Panc1 (cell line): ENCODE measurements at regions not wholly inside any gene's neighbourhood (a gene's known extent, or its start where the extent isn't known, plus 50 kb on each side); places are given as distances from the start of the nearest gene placed in this dataset.

Experiments used
- ATAC-seq: fragments of 200-7000 bp; cut with Tn5 transposase; 2 replicates; pipeline ENCODE4 v1.9.1; 2020; ENCODE audit warnings: mild to moderate bottlenecking, moderate library complexity
- BruUV-seq: library from RNA; stranded (reverse); fragments of 400-500 nt; replicated peaks from 2 replicates; lab custom pipeline; 2021; lab: Mats Ljungman, UMichigan
- CTCF ChIA-PET: fragments of 300-600 bp; sonication (Branson Sonifier 250); formaldehyde crosslinking; loops from one replicate; lab custom pipeline; 2022; ENCODE audit warnings: antibody characterized with exemption; lab: Charles Lee
- POLR2A ChIA-PET: fragments of 300-600 bp; sonication (Branson Sonifier 250); formaldehyde crosslinking; loops from one replicate; lab custom pipeline; 2022; ENCODE audit warnings: antibody characterized with exemption; lab: Charles Lee
- DNase-seq: peaks from one replicate; pipeline ENCODE4 v3.0.0-alpha.2; 2010; ENCODE audit warnings: low read depth, low spot score
- H3K27ac ChIP-seq: 2 replicates; pipeline ENCODE4 v1.5.1; 2011; ENCODE audit warnings: mild to moderate bottlenecking, low read length, inconsistent platforms
- H3K27me3 ChIP-seq: fragments of 200-500 bp; sonication (Bioruptor generic); 2 replicates; pipeline ENCODE4 v1.6.0; 2014; ENCODE audit warnings: low read length, inconsistent platforms; ENCODE audit not compliant: control insufficient read depth, insufficient read depth
- H3K36me3 ChIP-seq: fragments of 200-500 bp; sonication (Bioruptor generic); 2 replicates; pipeline ENCODE4 v1.5.1; 2014; ENCODE audit warnings: inconsistent platforms, mild to moderate bottlenecking, low read length, moderate library complexity; ENCODE audit not compliant: control insufficient read depth, insufficient read depth
- H3K4me1 ChIP-seq: 2 replicates; pipeline ENCODE4 v1.5.1; 2011; ENCODE audit warnings: inconsistent platforms, mild to moderate bottlenecking, low read length, moderate library complexity; ENCODE audit not compliant: control insufficient read depth, insufficient read depth
- H3K4me3 ChIP-seq, 2 experiments: 2 replicates each; pipeline ENCODE4 v1.5.1; 2011 to 2012; ENCODE audit warnings: low read depth in 2 of 2, low read length in 2 of 2, mild to moderate bottlenecking in 2 of 2, inconsistent platforms in 1 of 2, moderate library complexity in 1 of 2
- H3K9me3 ChIP-seq: fragments of 200-500 bp; sonication (Bioruptor generic); 2 replicates; pipeline ENCODE4 v1.5.1; 2014; ENCODE audit warnings: low read depth, mild to moderate bottlenecking, inconsistent platforms, low read length, moderate library complexity; ENCODE audit not compliant: control insufficient read depth, insufficient read depth
- CTCF ChIP-seq: fragments of 450-650 bp; IDR thresholded peaks from 2 replicates; pipeline ENCODE4 v1.5.1; 2017; ENCODE audit warnings: mild to moderate bottlenecking
- POLR2AphosphoS5 ChIP-seq: IDR thresholded peaks from 2 replicates; pipeline ENCODE4 v1.6.1; 2012; ENCODE audit warnings: mild to moderate bottlenecking, low read depth, low read length, moderate library complexity
- REST ChIP-seq, 2 experiments: IDR thresholded peaks; 2 replicates each; pipeline ENCODE4 v1.6.1; 2011 to 2012; ENCODE audit warnings: low read depth in 2 of 2, control low read depth in 1 of 2, low read length in 1 of 2, mild to moderate bottlenecking in 1 of 2, moderate library complexity in 1 of 2; ENCODE audit not compliant: insufficient read depth in 1 of 2
- SIN3A ChIP-seq: IDR thresholded peaks from 2 replicates; pipeline ENCODE4 v1.6.1; 2012; ENCODE audit warnings: low read depth, mild to moderate bottlenecking, low read length, moderate library complexity, borderline replicate concordance; ENCODE audit not compliant: insufficient read depth
- TCF7L2 ChIP-seq: IDR thresholded peaks from 2 replicates; pipeline ENCODE4 v1.6.1; 2011; ENCODE audit warnings: mild to moderate bottlenecking, low read depth, low read length, inconsistent platforms
- in situ Hi-C: cut with HindIII; loops from 2 replicates; pipeline ENCODE4 v1.10.0; 2016; ENCODE audit warnings: low sequenced_read_pairs, low pct_unique_long_range_greater_than_20kb
- intact Hi-C: fragments of 100-400 bp; cut with micrococcal nuclease; formaldehyde crosslinking; loops from one replicate; pipeline ENCODE4 v1.10.0; 2022; ENCODE audit not compliant: unreplicated experiment

- intact Hi-C loops (no loop called here), in situ Hi-C loops (no loop called here)
- Histone ChIP-seq H3K27me3 (no peaks in the 10 kb centered on the region), H3K4me3 (no peak overlapping the region), H3K36me3 (no peaks in the 10 kb centered on the region), H3K9me3 (no peaks in the 10 kb centered on the region), H3K4me1 (no peaks in the 10 kb centered on the region), H3K27ac (no peak overlapping the region)
- no peak for DNase-seq
- ChIA-PET CTCF (interaction anchor here (0.6 kb wide), 1 partner anchor 107 kb away, joined by 11 read pairs; no protein-coding TSS in a partner anchor), POLR2A (no interaction called here)
- no peak for TF ChIP-seq REST (IDR thresholded peaks at IDR 0.05; ENCODE audit: insufficient read depth in 1 of 2, low read depth in 2 of 2, low read length in 1 of 2)
- no peak for TF ChIP-seq TCF7L2
- TF ChIP-seq SIN3A = no peak
- no peak for TF ChIP-seq CTCF
- no peak for TF ChIP-seq POLR2AphosphoS5
- ATAC-seq = no peak
- no TSS peak for BruUV-seq
These were observed 107.6 kb upstream of the SYT1 start for GRCh38 chr12:78756936-78757335.

GRCh38 chr12:78759367-78759766 lies 105.2 kb upstream of the SYT1 start:
- in situ Hi-C loops = no loop called here
- intact Hi-C loops = no loop called here
- H3K27ac ChIP-seq = no peak overlapping the region

More at GRCh38 chr12:78759367-78759766, 105.2 kb upstream of the SYT1 start:
- H3K4me3 ChIP-seq = no peak overlapping the region
- TF ChIP-seq SIN3A = no peak
- no peak for TF ChIP-seq POLR2AphosphoS5
- no peak for TF ChIP-seq REST (IDR thresholded peaks at IDR 0.05; ENCODE audit: insufficient read depth in 1 of 2, low read depth in 2 of 2, low read length in 1 of 2)
- TF ChIP-seq CTCF = no peak
- no peak for TF ChIP-seq TCF7L2
- ChIA-PET CTCF (no interaction called here), POLR2A (no interaction called here)
- ATAC-seq = no peak
- no TSS peak for BruUV-seq
- no peaks in the 10 kb centered on the region for H3K4me1 ChIP-seq
- H3K9me3 ChIP-seq = no peaks in the 10 kb centered on the region
- H3K36me3 ChIP-seq = no peaks in the 10 kb centered on the region
- H3K27me3 ChIP-seq = no peaks in the 10 kb centered on the region
- no peak for DNase-seq
